Fibroblast of skin of right biceps (primary cell): ENCODE measurements at regions not wholly inside any gene's neighbourhood (a gene's known extent, or its start where the extent isn't known, plus 50 kb on each side); places are given as distances from the start of the nearest gene placed in this dataset.
A peak's percentile ranks its signal among the peaks of the same experiment; 100 is the strongest.
"Not testable (repeated sequence)": the region's sequence is repeated elsewhere in the genome, so short reads cannot be mapped to it uniquely, and the experiment has no call there.

Source experiments
- DNase-seq: peaks from one replicate; pipeline ENCODE4 v3.0.0-alpha.2; 2013

GRCh38 chr6:21855811-21856455, 262.4 kb downstream of the SOX4 start:
- DNase-seq = no peak

DNA sequence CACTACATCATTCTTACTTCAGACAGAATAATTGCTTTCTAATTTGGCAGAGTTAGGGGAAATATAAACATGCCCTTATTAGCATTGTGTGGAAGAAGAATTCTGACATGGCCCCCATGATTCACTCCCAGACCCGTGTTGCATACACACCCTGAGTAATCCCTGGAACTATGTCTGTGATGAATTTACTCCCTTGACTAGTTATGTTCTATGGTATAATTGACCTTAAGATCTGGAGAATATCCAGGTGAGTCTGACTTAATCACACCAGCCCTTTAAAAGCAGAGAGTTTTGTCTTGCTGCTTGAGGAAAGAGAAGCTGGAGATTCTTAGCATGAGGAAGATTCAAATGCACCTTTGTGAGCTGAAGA, 262.9 kb downstream of the SOX4 start:
- DNase-seq = peak; percentile 93

- DNase-seq = peak; percentile 51
Observed at GRCh38 chr6:21856844-21857243, 263.3 kb downstream of the SOX4 start.

DNA sequence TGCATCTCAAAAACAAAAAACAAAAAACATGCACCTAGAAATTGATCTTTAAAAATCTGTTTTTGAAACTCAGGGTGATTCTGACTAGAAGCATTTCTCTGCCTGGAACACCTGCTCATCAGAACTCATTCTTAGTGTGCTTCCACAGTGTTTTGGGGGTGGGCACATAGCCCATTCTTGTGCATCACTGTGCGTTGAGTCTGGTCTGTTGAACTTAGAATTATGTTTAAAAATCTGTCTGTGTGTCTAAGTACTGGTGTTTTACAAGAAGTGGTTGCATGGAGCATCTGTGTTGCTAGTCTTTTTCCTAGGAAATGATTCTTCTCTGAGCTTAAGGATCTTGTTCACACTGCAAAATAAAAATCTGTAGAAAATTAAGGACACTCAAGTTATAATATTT, 264.5 kb downstream of the SOX4 start:
- DNase-seq = no peak

DNA sequence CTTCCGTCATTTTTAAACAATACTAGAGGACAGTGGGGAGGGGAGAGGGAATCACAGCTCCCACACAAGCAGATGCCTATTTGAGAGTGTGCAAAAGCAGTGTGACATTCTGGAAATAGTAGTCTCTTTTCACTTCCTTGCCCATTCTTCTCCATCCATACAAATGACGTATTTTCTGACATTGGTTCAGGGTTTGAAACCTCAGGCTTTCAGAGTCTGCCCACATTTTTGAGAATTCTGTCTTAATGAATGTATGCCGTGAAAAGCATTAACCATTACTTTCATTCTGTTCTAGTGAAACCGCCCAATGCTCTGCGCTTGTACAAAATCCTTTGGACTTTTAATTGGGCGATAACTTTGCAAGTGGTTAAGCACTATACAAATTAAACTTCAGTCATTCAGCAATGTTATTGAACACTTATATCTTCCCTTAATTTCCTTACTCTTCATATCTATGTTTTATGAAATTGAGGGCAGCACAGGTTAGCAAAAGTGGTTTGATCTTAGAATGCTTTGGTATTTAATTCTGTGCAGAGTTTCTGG, 265.7 kb downstream of the SOX4 start:
- no peak for DNase-seq

DNA sequence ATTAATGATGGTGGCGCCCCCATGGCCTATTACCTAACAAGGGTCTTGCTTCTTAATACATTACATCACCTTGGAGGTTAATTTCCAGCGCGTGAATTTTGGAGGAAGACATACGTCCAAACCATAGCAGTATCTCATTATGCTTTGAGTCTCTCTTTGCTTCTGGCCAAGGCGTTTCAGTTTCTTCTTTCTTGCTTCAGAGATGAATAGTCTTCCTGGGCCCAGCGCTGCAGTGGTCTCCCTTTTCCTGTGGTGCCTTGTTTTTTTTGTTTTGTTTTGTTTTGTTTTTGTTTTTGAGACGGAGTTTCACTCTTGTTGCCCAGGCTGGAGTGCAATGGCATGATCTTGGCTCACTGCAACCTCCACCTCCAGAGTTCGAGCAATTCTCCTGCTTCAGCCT, 268.4 kb downstream of the SOX4 start:
- no peak for DNase-seq

- DNase-seq = no peak
Observed at GRCh38 chr6:21864206-21864605, 270.7 kb downstream of the SOX4 start.

DNA sequence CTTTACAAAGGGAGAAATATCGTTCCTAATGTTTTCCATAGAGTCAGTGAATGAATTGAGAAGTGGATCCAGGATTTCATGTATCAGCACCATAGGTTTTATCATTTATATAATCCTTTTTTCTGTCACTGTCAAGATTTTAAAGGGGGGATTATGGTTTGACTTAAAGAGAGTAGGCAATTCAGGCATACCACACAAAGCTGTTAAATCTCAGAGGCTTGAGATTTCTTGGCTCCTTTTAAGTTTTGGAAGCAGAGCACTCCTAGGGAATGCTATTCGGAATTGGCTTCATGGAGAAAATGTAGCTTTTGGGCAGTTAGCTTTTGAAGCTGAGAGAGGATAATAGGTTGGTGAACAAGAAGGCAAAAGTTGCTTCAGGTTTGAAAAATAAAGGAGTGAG, 274.7 kb downstream of the SOX4 start:
- no peak for DNase-seq

DNA sequence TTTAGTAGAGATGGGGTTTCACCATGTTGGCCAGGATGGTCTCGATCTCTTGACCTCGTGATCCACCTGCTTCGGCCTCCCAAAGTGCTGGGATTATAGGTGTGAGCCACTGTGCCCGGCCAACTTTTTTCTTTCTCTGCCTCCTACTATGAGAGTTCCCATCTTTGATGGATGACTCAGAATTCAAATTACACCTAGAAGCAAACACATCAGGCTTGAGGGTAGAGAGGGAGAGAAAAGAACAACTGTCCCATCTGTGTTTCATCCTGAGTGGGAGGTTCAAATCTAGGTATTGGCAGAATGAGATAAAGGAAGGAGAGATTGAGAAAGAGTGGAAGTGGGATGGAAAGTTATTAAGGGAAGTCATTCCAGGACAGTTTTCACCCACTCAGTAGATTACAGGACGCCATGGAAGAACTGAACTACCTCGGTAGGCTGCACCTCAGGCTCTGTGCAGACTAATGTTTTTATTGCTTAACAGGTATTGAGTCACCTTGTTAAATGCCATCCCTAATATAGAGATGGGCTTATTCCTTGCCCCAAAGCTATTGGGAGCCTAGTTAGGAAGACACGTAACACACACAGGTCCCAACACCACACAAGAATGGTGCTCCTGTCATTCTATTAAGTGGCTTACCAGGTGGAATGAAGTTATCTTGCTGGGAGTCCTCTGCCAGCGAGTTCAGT, 275.7 kb downstream of the SOX4 start:
- DNase-seq = no peak

DNA sequence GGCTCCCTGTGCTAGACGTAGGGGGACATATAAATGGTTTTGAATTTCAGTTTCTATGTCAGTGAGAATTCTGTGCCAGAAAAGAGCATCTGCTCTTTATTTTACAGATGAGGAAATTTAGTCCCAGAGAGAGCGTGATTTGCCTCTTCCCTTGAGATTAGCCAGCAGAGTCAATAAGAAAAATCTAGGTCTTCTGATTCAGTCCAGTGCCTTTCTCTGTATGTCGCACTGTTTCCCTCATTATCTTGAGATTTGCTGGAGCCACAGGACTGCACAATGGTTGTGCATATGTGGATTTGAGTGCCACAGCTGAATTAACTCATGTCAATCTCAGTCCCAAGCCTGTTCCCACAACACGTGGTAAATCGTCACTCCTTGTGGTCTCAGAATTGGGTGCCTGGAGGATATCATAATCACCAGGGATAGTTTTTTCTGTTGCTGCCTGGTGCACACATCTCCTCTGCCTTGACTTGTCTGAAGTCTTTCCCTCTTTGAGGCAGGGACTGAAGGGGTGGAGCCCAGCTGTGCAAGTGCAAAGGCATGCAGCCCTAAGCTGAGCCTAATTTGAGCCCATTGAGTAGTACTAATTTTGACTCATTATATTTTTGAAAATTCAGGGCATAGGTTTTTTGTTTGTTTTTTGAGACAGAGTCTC, 276.7 kb downstream of the SOX4 start:
- no peak for DNase-seq

GRCh38 chr6:21871831-21872230, 278.3 kb downstream of the SOX4 start:
- DNase-seq = no peak

GRCh38 chr6:21872749-21873148, 279.2 kb downstream of the SOX4 start:
- DNase-seq = no peak

GRCh38 chr6:21873562-21873961, 280.0 kb downstream of the SOX4 start:
- DNase-seq = peak; percentile 98

- DNase-seq = no peak
Observed at GRCh38 chr6:21874372-21874771, 280.8 kb downstream of the SOX4 start.

GRCh38 chr6:21877037-21877436, 283.5 kb downstream of the SOX4 start:
- DNase-seq = not testable (repeated sequence)

DNA sequence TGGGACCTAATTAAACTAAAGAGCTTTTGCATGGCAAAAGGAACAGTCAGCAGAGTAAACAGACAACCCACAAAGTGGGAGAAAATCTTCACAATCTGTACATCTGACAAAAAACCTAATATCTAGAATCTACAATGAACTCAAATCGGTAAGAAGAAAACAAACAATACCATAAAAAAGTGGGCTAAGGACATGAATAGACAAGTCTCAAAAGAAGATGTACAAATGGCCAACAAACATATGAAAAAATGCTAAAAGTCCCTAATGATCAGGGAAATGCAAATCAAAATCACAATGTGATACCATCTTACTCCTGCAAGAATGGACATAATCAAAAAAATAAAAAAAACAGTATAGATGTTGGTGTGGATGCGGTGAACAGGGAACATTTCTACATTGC, 286.7 kb downstream of the SOX4 start:
- not testable (repeated sequence) for DNase-seq

DNA sequence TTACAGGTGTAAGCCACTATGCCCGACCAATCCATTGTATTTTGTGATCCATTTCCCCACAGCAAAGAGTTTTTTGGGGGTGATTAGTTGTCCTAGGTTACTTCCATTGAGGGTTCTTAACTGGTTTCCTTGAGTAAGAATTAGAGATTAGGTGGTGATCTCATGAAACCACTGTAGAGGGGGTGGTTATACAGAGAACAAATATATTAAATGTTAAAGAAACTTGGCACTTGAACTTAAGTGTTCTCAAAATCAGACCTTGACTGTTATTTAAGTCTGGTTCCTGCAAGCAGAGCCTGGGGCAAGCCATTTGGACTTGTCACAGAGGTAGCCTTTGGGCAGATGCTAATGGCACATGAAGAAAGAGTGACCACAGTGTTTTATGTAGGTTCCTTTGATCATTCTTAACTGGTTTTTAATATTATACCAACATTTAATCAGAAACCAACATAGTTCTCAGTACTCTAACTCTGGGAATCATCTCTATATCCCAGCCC, 288.5 kb downstream of the SOX4 start:
- no peak for DNase-seq

DNA sequence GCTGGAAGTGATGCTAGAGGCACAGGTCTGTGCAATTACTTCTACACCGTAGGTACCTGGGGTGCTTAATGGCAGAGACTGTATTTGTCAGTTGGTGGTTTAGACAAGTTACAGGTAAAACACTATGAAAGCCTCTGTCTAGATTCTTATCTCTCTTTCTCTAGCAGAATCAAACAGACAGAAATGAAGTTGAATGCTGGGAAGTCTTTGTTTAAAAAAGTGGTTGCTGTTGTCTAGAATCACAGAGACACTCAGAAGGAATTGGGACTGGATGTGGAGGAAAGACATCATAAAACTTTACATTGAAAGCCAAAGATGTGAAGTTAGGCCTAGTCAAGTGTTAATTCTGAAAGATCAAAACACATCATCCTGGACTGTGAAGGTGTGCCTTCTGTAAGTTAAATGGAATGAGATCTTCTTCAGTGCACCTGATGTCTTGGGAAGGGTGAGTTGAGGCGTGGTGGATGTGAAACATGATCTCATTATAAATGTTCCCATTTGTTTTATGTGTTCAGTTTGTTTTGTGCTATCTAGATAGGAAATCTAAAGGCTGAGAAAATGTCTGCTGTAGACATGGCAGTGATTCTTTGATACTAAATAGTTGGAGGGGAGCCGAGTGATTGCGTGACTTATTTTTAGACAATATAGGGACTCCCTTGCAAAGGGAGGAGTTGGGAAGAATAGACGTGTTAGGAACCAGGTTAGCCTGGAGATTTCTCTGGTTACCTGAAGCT, 290.2 kb downstream of the SOX4 start:
- no peak for DNase-seq

GRCh38 chr6:21885111-21885510, 291.6 kb downstream of the SOX4 start:
- peak; percentile 27 for DNase-seq

DNA sequence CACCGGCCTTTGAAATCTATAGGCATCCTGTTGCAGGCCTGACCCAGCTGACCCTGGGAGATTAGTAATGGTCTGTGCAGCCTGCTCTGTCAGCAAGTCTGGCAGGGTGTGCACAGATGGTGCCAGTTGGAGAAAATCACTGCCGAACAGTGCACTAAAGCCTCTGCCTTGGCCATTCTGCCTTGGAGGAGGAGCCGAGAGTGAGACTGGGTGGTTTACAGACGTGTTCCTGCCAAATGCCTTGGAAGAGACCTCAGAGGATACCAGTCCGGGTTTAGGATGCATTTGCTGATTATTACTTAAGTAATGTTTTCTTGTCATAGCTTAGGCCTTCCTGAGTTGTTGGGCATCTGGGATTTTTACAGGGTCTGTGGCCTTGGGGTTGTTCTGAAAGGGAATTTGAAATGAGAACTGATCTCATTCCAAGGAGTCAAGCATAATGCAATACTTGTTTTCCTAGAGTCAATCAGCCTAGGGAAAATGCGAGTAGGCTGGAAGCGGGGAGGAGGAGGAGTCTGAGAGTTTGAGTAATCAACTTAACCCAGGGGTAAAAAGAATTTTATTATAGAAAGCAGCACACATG, 292.1 kb downstream of the SOX4 start:
- peak; percentile 88 for DNase-seq

DNA sequence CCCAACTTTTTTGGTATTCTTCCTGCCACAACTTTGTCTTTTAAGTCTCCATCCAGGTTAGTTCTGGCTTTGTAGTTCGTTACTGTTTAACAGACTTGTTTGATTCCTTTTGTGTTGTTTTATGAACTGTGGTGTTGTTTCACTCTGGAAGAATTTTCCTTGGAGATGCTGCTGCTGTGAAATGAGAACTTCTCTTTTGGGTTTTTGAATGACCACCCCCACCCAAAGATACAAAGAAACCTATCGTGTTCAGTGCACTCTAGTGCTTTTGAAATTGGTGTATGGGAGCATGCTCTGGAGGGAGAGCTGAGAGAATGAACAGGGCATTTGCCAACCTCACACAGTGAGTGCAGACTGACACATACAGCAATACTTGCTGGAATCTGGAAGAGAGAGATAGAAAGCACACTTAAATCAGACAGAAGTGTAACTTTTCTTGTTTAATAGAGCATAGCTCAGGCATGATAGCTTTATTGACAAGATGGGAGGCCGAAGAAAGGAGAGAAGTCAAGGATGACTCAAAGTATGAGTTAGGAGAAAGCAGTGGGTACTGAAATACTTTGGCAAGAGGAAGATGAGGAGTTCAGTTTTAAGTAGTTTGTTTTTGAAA, 293.1 kb downstream of the SOX4 start:
- peak; percentile 62 for DNase-seq
